HepG2 (cell line): ENCODE measurements at regions not wholly inside any gene's neighbourhood (a gene's known extent, or its start where the extent isn't known, plus 50 kb on each side); places are given as distances from the start of the nearest gene placed in this dataset.

Experiments
- CTCF ChIP-seq: sonication (generic); formaldehyde crosslinking; IDR thresholded peaks from 2 replicates; pipeline ENCODE4 v1.5.0; 2020; ENCODE audit warnings: mild to moderate bottlenecking, missing genetic modification reagents, moderate library complexity
- EZH2 ChIP-seq: conservative IDR thresholded peaks from 2 replicates; pipeline ENCODE4 v1.6.1; 2012; ENCODE audit warnings: mild to moderate bottlenecking, low read depth, low read length, moderate library complexity
- FOXJ3 ChIP-seq: sonication (generic); formaldehyde crosslinking; IDR thresholded peaks from 2 replicates; pipeline ENCODE4 v1.4.0; 2020; ENCODE audit warnings: missing genetic modification reagents, mild to moderate bottlenecking, borderline replicate concordance
- HDAC1 ChIP-seq: sonication (generic); formaldehyde crosslinking; IDR thresholded peaks from 2 replicates; pipeline ENCODE4 v1.5.1; 2020; ENCODE audit warnings: mild to moderate bottlenecking, missing genetic modification reagents
- HNF4A ChIP-seq: sonication (generic); formaldehyde crosslinking; IDR thresholded peaks from 2 replicates; pipeline ENCODE4 v1.4.0; 2020; ENCODE audit warnings: missing genetic modification reagents
- PHF8 ChIP-seq: sonication (generic); formaldehyde crosslinking; IDR thresholded peaks from 2 replicates; pipeline ENCODE4 v1.5.0; 2020; ENCODE audit warnings: missing genetic modification reagents
- POLR2A ChIP-seq, 2 experiments: IDR thresholded peaks; 2 replicates each; pipeline ENCODE4 v1.6.1; 2011; ENCODE audit warnings: low read depth in 2 of 2, low read length in 2 of 2, mild to moderate bottlenecking in 1 of 2, moderate library complexity in 1 of 2; ENCODE audit not compliant: insufficient read depth in 1 of 2
- REPIN1 ChIP-seq: sonication (generic); formaldehyde crosslinking; IDR thresholded peaks from 2 replicates; pipeline ENCODE4 v1.8.0; 2022; ENCODE audit warnings: missing genetic modification reagents, low read depth, mild to moderate bottlenecking, borderline replicate concordance
- TCF7 ChIP-seq: sonication (generic); IDR thresholded peaks from 2 replicates; pipeline ENCODE4 v1.6.1; 2016; ENCODE audit warnings: antibody characterized with exemption, low read depth
- ZBTB34 ChIP-seq: sonication (generic); formaldehyde crosslinking; IDR thresholded peaks from 2 replicates; pipeline ENCODE4 v1.8.0; 2022; ENCODE audit warnings: mild to moderate bottlenecking, missing genetic modification reagents
- ZNF317 ChIP-seq: sonication (generic); formaldehyde crosslinking; IDR thresholded peaks from 2 replicates; pipeline ENCODE4 v1.5.0; 2020; ENCODE audit warnings: mild to moderate bottlenecking, missing genetic modification reagents
- ZNF431 ChIP-seq: sonication (generic); formaldehyde crosslinking; IDR thresholded peaks from 2 replicates; pipeline ENCODE4 v1.9.0; 2022; ENCODE audit warnings: missing genetic modification reagents, low read depth, mild to moderate bottlenecking, borderline replicate concordance
- ZNF557 ChIP-seq: sonication (generic); formaldehyde crosslinking; IDR thresholded peaks from 2 replicates; pipeline ENCODE4 v1.4.0; 2020; ENCODE audit warnings: missing genetic modification reagents

GRCh38 chr11:90747057-90747456 is 524.2 kb upstream of the CHORDC1 start:
- TF ChIP-seq TCF7 (no peak), ZBTB34 (CRISPR knock-in tag) (no peak), ZNF557 (CRISPR knock-in tag) (no peak), HDAC1 (CRISPR knock-in tag) (no peak), REPIN1 (CRISPR knock-in tag) (no peak), PHF8 (CRISPR knock-in tag) (no peak), POLR2A (IDR thresholded peaks at IDR 0.05; ENCODE audit: insufficient read depth in 1 of 2, low read depth in 2 of 2, low read length in 2 of 2) (no peak), FOXJ3 (CRISPR knock-in tag) (no peak), ZNF317 (CRISPR knock-in tag) (no peak), ZNF431 (CRISPR knock-in tag) (no peak), CTCF (CRISPR knock-in tag) (no peak), EZH2 (no peak), HNF4A (no peak)
